Ishikawa (cell line): ENCODE measurements at regions not wholly inside any gene's neighbourhood (a gene's known extent, or its start where the extent isn't known, plus 50 kb on each side); places are given as distances from the start of the nearest gene placed in this dataset.

Experiments used
- CEBPB ChIP-seq: IDR thresholded peaks from 2 replicates; pipeline ENCODE4 v1.6.1; 2012
- CREB1 ChIP-seq: IDR thresholded peaks from 2 replicates; pipeline ENCODE4 v1.6.1; 2012; ENCODE audit warnings: low read depth
- EGR1 ChIP-seq: IDR thresholded peaks from 2 replicates; pipeline ENCODE4 v1.6.1; 2012
- EP300 ChIP-seq: IDR thresholded peaks from 2 replicates; pipeline ENCODE4 v1.6.1; 2012; ENCODE audit warnings: borderline replicate concordance
- FOXM1 ChIP-seq: IDR thresholded peaks from 2 replicates; pipeline ENCODE4 v1.6.1; 2012; ENCODE audit warnings: low read depth, borderline replicate concordance
- NFIC ChIP-seq: IDR thresholded peaks from 2 replicates; pipeline ENCODE4 v1.6.1; 2012
- RAD21 ChIP-seq: IDR thresholded peaks from 2 replicates; pipeline ENCODE4 v1.6.1; 2012; ENCODE audit warnings: low read depth
- REST ChIP-seq: IDR thresholded peaks from 2 replicates; pipeline ENCODE4 v1.6.1; 2012; ENCODE audit warnings: low read depth, mild to moderate bottlenecking
- TAF1 ChIP-seq: IDR thresholded peaks from 2 replicates; pipeline ENCODE4 v1.6.1; 2012; ENCODE audit warnings: low read depth, mild to moderate bottlenecking
- TCF12 ChIP-seq: IDR thresholded peaks from 2 replicates; pipeline ENCODE4 v1.6.1; 2012; ENCODE audit warnings: low read depth
- TEAD4 ChIP-seq: IDR thresholded peaks from 2 replicates; pipeline ENCODE4 v1.6.1; 2012
- USF1 ChIP-seq: IDR thresholded peaks from 2 replicates; pipeline ENCODE4 v1.6.1; 2012
- YY1 ChIP-seq: IDR thresholded peaks from 2 replicates; pipeline ENCODE4 v1.6.1; 2012; ENCODE audit warnings: low read depth
- ZBTB7A ChIP-seq: IDR thresholded peaks from 2 replicates; pipeline ENCODE4 v1.6.1; 2012; ENCODE audit warnings: low read depth
- TF ChIP-seq, protein P1 (sequence below): IDR thresholded peaks from 2 replicates; pipeline ENCODE4 v1.6.1; 2012

DNA sequence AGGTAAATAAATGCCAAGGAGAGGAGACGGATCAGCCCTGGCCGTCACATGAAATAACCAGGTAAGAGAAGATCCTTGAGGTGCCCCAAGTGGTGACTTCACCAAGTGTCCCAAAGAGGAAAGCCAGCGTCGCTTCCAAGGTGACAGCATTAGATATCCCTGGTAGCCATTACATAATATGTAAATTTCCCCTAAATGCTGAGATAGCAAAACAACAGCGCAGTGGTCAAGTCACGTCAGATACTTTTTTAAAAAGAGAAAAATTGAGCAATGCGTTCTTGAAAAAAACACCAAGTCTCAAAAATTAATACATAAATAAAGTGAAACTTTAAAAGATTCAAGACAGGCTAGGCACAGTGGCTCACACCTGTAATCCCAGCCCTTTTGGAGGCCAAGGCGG, 100.2 kb downstream of the HTR5A start:
- TF ChIP-seq EGR1 (no peak), USF1 (no peak), CREB1 (no peak), TCF12 (no peak), RAD21 (no peak), NFIC (no peak), EP300 (no peak), FOXM1 (no peak), ZBTB7A (no peak), CEBPB (no peak), TAF1 (no peak), TEAD4 (no peak), REST (no peak), YY1 (no peak)
- TF ChIP-seq, protein P1, sequence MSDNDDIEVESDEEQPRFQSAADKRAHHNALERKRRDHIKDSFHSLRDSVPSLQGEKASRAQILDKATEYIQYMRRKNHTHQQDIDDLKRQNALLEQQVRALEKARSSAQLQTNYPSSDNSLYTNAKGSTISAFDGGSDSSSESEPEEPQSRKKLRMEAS, result no peak

DNA sequence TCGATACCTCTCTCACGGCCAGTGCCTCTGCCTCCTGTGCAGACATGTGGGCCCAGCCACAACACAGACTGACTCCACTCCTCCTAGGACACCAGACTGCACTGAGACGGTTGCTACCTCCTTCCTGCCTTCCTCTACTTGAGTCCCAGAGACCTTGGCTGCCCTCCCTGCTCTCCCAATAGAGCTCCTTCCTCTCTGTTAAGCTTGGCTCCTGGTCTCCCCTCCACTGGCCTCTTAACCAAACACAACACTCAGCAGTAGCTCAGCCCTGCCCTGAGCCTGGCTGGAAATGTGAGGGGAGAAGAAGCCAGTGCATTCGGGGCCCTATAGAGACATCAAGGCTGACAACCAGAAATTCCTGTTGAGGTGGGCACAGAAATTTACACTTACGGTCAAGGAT, 102.0 kb downstream of the HTR5A start:
- TF ChIP-seq TEAD4 (no peak), TAF1 (no peak), TCF12 (no peak), NFIC (no peak), USF1 (no peak), EGR1 (no peak), CEBPB (no peak), FOXM1 (no peak), ZBTB7A (no peak), EP300 (no peak), RAD21 (no peak), YY1 (no peak), CREB1 (no peak), REST (no peak)
- TF ChIP-seq, protein P1, result no peak

DNA sequence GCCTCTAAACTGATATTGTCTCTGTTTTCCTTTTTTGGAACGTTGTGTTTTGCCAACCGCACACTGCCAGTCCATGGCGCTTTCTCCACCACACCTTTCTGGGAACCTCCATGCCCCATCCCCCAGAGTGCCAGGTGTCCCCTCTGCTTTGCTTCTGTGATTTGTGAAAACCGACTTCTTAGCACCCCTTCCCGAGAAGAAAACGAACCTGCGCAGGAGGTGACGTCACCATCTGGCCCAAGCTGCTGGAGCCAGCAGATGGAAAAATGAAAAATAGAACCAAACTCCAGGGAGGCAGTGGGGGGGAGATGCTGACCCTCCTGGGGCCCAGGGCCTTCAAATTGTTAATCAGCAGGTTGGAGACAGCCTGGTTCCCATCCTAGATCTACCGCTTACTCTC, 103.8 kb downstream of the HTR5A start:
- TF ChIP-seq FOXM1 (no peak), ZBTB7A (no peak), EP300 (no peak), RAD21 (no peak), NFIC (no peak), TEAD4 (no peak), CREB1 (no peak), CEBPB (no peak), EGR1 (no peak), USF1 (no peak), REST (no peak), TCF12 (no peak), YY1 (no peak), TAF1 (no peak)
- TF ChIP-seq, protein P1, result no peak
